Thyroid gland (tissue), 4 donors: ENCODE measurements at regions not wholly inside any gene's neighbourhood (a gene's known extent, or its start where the extent isn't known, plus 50 kb on each side); places are given as distances from the start of the nearest gene placed in this dataset.

Source experiments
- CTCF ChIP-seq, 6 experiments: fragments of 200-600 bp in 3 of 6; fragments of 450-650 bp in 3 of 6; sonication (generic) in 3 of 6; IDR thresholded peaks; one replicate each; pipeline ENCODE4 v1.5.1; 2016 to 2019; ENCODE audit warnings: antibody characterized with exemption in 6 of 6, mild to moderate bottlenecking in 2 of 6, inconsistent platforms in 1 of 6, moderate library complexity in 1 of 6
- POLR2A ChIP-seq, 2 donors: fragments of 450-650 bp; IDR thresholded peaks; one replicate each; pipeline ENCODE4 v1.6.1; 2017; ENCODE audit warnings: antibody characterized with exemption in 2 of 2, mild to moderate bottlenecking in 2 of 2, moderate library complexity in 1 of 2

- TF ChIP-seq POLR2A (IDR thresholded peaks at IDR 0.05) (no peak), CTCF (IDR thresholded peaks at IDR 0.05) (no peak)
These were observed 105.4 kb downstream of the ATP6V1G3 start for GRCh38 chr1:198435056-198435455.
